Natural killer cell (primary cell): ENCODE measurements at regions not wholly inside any gene's neighbourhood (a gene's known extent, or its start where the extent isn't known, plus 50 kb on each side); places are given as distances from the start of the nearest gene placed in this dataset.

Experiments used
- ATAC-seq, 3 donors: fragments of 150-1000 bp in 2 of 3; fragments of 200-7000 bp in 1 of 3; cut with Tn5 transposase; 1 replicate in 1 of 3; 2 replicates in 2 of 3; pipeline ENCODE4 v1.10.0; 2021; ENCODE audit warnings: mild to moderate bottlenecking in 2 of 3, moderate library complexity in 2 of 3
- DNase-seq, 2 donors: peaks; one replicate each; pipeline versions ENCODE4 v3.0.0 to v3.0.0-alpha.2; 2013 to 2021; ENCODE audit warnings: mixed read lengths in 1 of 2
- H3K27ac ChIP-seq: one replicate; pipeline ENCODE4 v1.5.1; 2013; ENCODE audit warnings: mild to moderate bottlenecking, low read length
- H3K27me3 ChIP-seq: one replicate; pipeline ENCODE4 v1.6.1; 2013; ENCODE audit warnings: low read length; ENCODE audit not compliant: control insufficient read depth, insufficient read depth
- H3K36me3 ChIP-seq: one replicate; pipeline ENCODE4 v1.6.1; 2013; ENCODE audit warnings: low read length; ENCODE audit not compliant: control insufficient read depth, insufficient read depth
- H3K4me1 ChIP-seq: one replicate; pipeline ENCODE4 v1.6.1; 2013; ENCODE audit warnings: low read length; ENCODE audit not compliant: control insufficient read depth, insufficient read depth
- H3K4me3 ChIP-seq: one replicate; pipeline ENCODE4 v1.5.1; 2013; ENCODE audit warnings: low read length
- H3K9me3 ChIP-seq: one replicate; pipeline ENCODE4 v1.6.1; 2013; ENCODE audit warnings: low read length; ENCODE audit not compliant: control insufficient read depth, insufficient read depth
- H3K27ac Mint-ChIP-seq, 2 donors: one replicate each; pipeline ENCODE4 v1.8.0; 2022; ENCODE audit warnings: mild to moderate bottlenecking in 2 of 2, mixed read lengths in 2 of 2, moderate library complexity in 1 of 2
- H3K27me3 Mint-ChIP-seq, 2 donors: one replicate each; pipeline ENCODE4 v1.8.0; 2022; ENCODE audit warnings: low read depth in 2 of 2, mixed read lengths in 2 of 2
- H3K36me3 Mint-ChIP-seq: one replicate; pipeline ENCODE4 v1.8.0; 2022; ENCODE audit warnings: mixed read lengths
- H3K4me1 Mint-ChIP-seq, 2 donors: one replicate each; pipeline ENCODE4 v1.8.0; 2022; ENCODE audit warnings: mixed read lengths in 2 of 2
- H3K4me3 Mint-ChIP-seq: one replicate; pipeline ENCODE4 v1.8.0; 2022; ENCODE audit warnings: mild to moderate bottlenecking, moderate library complexity, mixed read lengths
- H3K9me3 Mint-ChIP-seq, 2 donors: one replicate each; pipeline ENCODE4 v1.8.0; 2022; ENCODE audit warnings: mixed read lengths in 2 of 2
- WGBS: methylation state at CpG from one replicate; pipeline ENCODE4 v1.1.7; 2013; ENCODE audit warnings: missing lambda C conversion rate; ENCODE audit not compliant: insufficient coverage; 5-methylcytosine and 5-hydroxymethylcytosine counted together
- intact Hi-C: fragments of 100-400 bp; cut with micrococcal nuclease; formaldehyde crosslinking; loops from one replicate; pipeline ENCODE4 v1.14.2; 2022
- TF ChIP-seq, protein P1 (sequence below): fragments of 200-600 bp; IDR thresholded peaks from one replicate; pipeline ENCODE4 v1.8.0; 2022; ENCODE audit warnings: antibody characterized with exemption

DNA sequence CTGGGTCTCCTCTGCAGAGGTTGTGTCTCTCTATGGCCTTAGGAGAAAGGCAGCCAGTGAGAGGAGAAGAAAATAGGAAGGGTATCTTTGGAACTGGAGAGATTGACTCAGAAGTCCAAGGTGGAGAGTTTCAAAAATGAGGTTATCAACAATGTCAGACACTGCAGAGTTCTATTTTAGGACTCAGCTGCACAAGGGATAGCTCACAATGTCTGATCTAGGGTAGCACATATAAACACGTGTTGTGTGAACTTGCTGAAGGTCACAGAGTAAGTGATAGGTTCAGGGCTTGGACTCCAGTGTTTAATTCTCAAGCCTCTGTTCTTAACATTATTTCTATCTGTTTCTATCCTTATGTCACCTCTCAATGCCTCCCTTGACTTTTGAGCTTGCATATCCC is 305.0 kb upstream of the LARGE1 start:
- no peaks in the 10 kb centered on the region for H3K27me3 ChIP-seq
- peaks cover 3% of the 10 kb centered on the region for H3K9me3 ChIP-seq
- DNase-seq (no peak), ATAC-seq (no peak)
- no peak overlapping the region for H3K4me3 ChIP-seq
- H3K4me3 Mint-ChIP-seq = no peak overlapping the region
- WGBS = 46% methylated on average over 1 of the region's 1 CpG
- intact Hi-C loops = no loop called here
- no peak overlapping the region for H3K27ac ChIP-seq
- no peaks in the 10 kb centered on the region for H3K4me1 Mint-ChIP-seq
- no peaks in the 10 kb centered on the region for H3K27me3 Mint-ChIP-seq
- no peak overlapping the region for H3K27ac Mint-ChIP-seq
- H3K9me3 Mint-ChIP-seq = peaks cover 6 to 7% of the 10 kb centered on the region in 2 donors
- H3K36me3 ChIP-seq = no peaks in the 10 kb centered on the region
- no peaks in the 10 kb centered on the region for H3K4me1 ChIP-seq
- TF ChIP-seq, protein P1, sequence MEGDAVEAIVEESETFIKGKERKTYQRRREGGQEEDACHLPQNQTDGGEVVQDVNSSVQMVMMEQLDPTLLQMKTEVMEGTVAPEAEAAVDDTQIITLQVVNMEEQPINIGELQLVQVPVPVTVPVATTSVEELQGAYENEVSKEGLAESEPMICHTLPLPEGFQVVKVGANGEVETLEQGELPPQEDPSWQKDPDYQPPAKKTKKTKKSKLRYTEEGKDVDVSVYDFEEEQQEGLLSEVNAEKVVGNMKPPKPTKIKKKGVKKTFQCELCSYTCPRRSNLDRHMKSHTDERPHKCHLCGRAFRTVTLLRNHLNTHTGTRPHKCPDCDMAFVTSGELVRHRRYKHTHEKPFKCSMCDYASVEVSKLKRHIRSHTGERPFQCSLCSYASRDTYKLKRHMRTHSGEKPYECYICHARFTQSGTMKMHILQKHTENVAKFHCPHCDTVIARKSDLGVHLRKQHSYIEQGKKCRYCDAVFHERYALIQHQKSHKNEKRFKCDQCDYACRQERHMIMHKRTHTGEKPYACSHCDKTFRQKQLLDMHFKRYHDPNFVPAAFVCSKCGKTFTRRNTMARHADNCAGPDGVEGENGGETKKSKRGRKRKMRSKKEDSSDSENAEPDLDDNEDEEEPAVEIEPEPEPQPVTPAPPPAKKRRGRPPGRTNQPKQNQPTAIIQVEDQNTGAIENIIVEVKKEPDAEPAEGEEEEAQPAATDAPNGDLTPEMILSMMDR = no peak
- no peaks in the 10 kb centered on the region for H3K36me3 Mint-ChIP-seq

DNA sequence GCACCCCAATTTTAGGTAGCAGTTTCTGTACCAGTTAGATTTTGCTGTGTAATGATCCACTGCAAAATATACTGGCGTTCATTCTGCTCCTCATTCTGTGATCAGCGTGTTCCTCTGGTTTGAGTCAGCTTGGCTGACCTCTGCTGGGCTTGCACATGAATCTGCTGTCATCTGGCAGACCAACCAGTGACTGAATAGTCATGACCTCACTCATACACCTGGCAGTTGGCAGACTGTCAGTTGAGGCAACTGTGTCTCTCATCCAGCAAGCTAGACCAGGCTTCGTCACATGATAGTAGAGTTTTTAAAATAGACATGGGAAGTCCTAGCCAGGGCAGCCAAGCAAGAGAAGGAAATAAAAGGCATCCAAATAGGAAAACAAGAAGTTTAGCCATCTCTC is 316.3 kb upstream of the LARGE1 start:
- H3K4me3 ChIP-seq = no peak overlapping the region
- no peaks in the 10 kb centered on the region for H3K36me3 ChIP-seq
- H3K27ac ChIP-seq = no peak overlapping the region
- TF ChIP-seq, protein P1 = no peak
- WGBS = 73% methylated on average over 3 of the region's 3 CpGs
- H3K27me3 ChIP-seq = no peaks in the 10 kb centered on the region
- Mint-ChIP-seq H3K9me3 (peaks cover 7 to 10% of the 10 kb centered on the region in 2 donors), H3K27ac (no peak overlapping the region), H3K4me1 (no peaks in the 10 kb centered on the region), H3K4me3 (no peak overlapping the region), H3K36me3 (no peaks in the 10 kb centered on the region), H3K27me3 (no peaks in the 10 kb centered on the region)
- no peak for DNase-seq
- intact Hi-C loops = no loop called here
- H3K9me3 ChIP-seq = no peaks in the 10 kb centered on the region
- no peak for ATAC-seq
- no peaks in the 10 kb centered on the region for H3K4me1 ChIP-seq

DNA sequence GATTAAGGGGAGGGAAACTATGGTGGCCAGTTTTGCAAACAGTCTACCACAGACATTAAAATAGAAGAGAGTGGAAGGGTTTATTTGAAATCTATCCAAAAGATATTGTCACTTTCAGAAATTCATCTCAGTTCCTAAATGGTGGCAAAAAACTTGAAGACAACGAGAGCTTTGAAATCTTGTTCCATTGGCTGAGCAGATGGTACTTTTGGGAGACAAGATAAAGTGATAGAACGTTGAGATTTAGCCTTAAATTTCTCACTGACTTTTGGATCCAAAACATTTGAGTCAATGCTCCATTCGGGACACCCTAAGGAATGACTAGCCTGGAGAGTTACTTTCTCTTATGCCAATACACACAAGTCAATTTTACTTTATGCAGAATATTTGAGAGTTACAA is 319.1 kb upstream of the LARGE1 start:
- TF ChIP-seq, protein P1 = no peak
- Mint-ChIP-seq H3K27me3 (no peaks in the 10 kb centered on the region), H3K4me3 (no peak overlapping the region), H3K4me1 (no peaks in the 10 kb centered on the region), H3K36me3 (no peaks in the 10 kb centered on the region), H3K27ac (no peak overlapping the region), H3K9me3 (peaks cover 8 to 9% of the 10 kb centered on the region in 2 donors)
- Histone ChIP-seq H3K4me1 (no peaks in the 10 kb centered on the region), H3K4me3 (no peak overlapping the region), H3K9me3 (no peaks in the 10 kb centered on the region), H3K27ac (no peak overlapping the region), H3K36me3 (no peaks in the 10 kb centered on the region), H3K27me3 (no peaks in the 10 kb centered on the region)
- intact Hi-C loops = no loop called here
- no peak for ATAC-seq
- 76% methylated on average over 3 of the region's 3 CpGs for WGBS
- no peak for DNase-seq

DNA sequence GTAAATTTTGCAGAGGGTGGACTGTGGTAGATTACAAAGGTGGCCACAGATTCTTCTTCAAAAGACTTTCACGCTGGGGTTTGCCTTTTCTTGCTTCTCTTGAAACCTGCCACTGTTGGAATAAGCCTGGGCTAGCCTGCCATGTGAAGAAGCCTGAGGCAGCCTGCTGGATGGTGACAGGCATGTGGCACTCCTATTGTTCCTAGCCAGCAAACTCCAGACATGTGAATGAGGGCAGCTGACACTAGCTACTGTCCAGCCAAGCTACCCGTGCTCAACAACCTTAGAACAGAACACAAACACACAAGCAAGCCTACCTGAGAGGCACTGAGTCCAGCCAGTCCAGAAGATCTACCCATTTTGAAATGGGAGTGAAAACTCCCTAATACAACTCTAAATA is 322.7 kb upstream of the LARGE1 start:
- Mint-ChIP-seq H3K4me1 (no peaks in the 10 kb centered on the region), H3K4me3 (no peak overlapping the region), H3K27ac (no peak overlapping the region), H3K9me3 (peaks cover 3 to 4% of the 10 kb centered on the region in 2 donors), H3K27me3 (no peaks in the 10 kb centered on the region), H3K36me3 (no peaks in the 10 kb centered on the region)
- DNase-seq (no peak), ATAC-seq (no peak)
- intact Hi-C loops = no loop called here
- Histone ChIP-seq H3K9me3 (no peaks in the 10 kb centered on the region), H3K27me3 (no peaks in the 10 kb centered on the region), H3K4me1 (no peaks in the 10 kb centered on the region), H3K4me3 (no peak overlapping the region), H3K27ac (no peak overlapping the region), H3K36me3 (no peaks in the 10 kb centered on the region)
- TF ChIP-seq, protein P1 = no peak
- 68% methylated on average over 2 of the region's 2 CpGs for WGBS
